ENCODE measurements at regions not wholly inside any gene's neighbourhood (a gene's known extent, or its start where the extent isn't known, plus 50 kb on each side); places are given as distances from the start of the nearest gene placed in this dataset.
A peak's percentile ranks its signal among the peaks of the same experiment; 100 is the strongest.

GRCh38 chr1:194155962-194156361 is 969.5 kb upstream of the B3GALT2 start:
- no peak for DNase-seq (ENCODE audit: low spot score in 2 of 2)
- in situ Hi-C loops (cut with MboI; ENCODE audit: low sequenced_read_pairs), result no loop called here
- no peaks in the 10 kb centered on the region for H3K4me1 ChIP-seq
- H3K27me3 ChIP-seq (ENCODE audit: low read depth), result no peaks in the 10 kb centered on the region
- no peaks in the 10 kb centered on the region; the same call in 1 of the 2 replicates for H3K9me3 ChIP-seq
- H3K4me3 ChIP-seq, result no peak overlapping the region
- H3K36me3 ChIP-seq (replicated peaks), result no peaks in the 10 kb centered on the region

GRCh38 chr1:194151056-194151455 is 964.6 kb upstream of the B3GALT2 start:
- H3K27me3 ChIP-seq (ENCODE audit: low read depth), result no peaks in the 10 kb centered on the region; the same call in 1 of the 2 replicates
- no peak for DNase-seq (ENCODE audit: low spot score in 2 of 2)
- H3K4me1 ChIP-seq, result no peaks in the 10 kb centered on the region
- no peaks in the 10 kb centered on the region for H3K9me3 ChIP-seq
- no peaks in the 10 kb centered on the region for H3K36me3 ChIP-seq (replicated peaks)
- in situ Hi-C loops (cut with MboI; ENCODE audit: low sequenced_read_pairs), result no loop called here
- H3K4me3 ChIP-seq, result no peak overlapping the region

- Histone ChIP-seq H3K9me3 (no peaks in the 10 kb centered on the region), H3K36me3 (replicated peaks) (no peaks in the 10 kb centered on the region), H3K27me3 (ENCODE audit: low read depth) (no peaks in the 10 kb centered on the region; the same call in 1 of the 2 replicates), H3K4me3 (no peak overlapping the region), H3K4me1 (no peaks in the 10 kb centered on the region)
- in situ Hi-C loops (cut with MboI; ENCODE audit: low sequenced_read_pairs), result no loop called here
- no peak for DNase-seq (ENCODE audit: low spot score in 2 of 2)
These were observed 963.8 kb upstream of the B3GALT2 start for GRCh38 chr1:194150242-194150641.

- Histone ChIP-seq H3K4me3 (no peak overlapping the region), H3K4me1 (no peaks in the 10 kb centered on the region), H3K27me3 (ENCODE audit: low read depth) (no peaks in the 10 kb centered on the region), H3K36me3 (replicated peaks) (no peaks in the 10 kb centered on the region), H3K9me3 (no peaks in the 10 kb centered on the region)
- in situ Hi-C loops (cut with MboI; ENCODE audit: low sequenced_read_pairs), result no loop called here
- no peak for DNase-seq (ENCODE audit: low spot score in 2 of 2)
These were observed 946.7 kb upstream of the B3GALT2 start for GRCh38 chr1:194133152-194133551.

GRCh38 chr1:194118086-194118485 is 931.7 kb upstream of the B3GALT2 start:
- no peak for DNase-seq (ENCODE audit: low spot score in 2 of 2)
- Histone ChIP-seq H3K36me3 (replicated peaks) (no peaks in the 10 kb centered on the region), H3K27me3 (ENCODE audit: low read depth) (no peaks in the 10 kb centered on the region), H3K4me3 (no peak overlapping the region), H3K4me1 (no peaks in the 10 kb centered on the region), H3K9me3 (no peaks in the 10 kb centered on the region)
- in situ Hi-C loops (cut with MboI; ENCODE audit: low sequenced_read_pairs), result no loop called here

GRCh38 chr1:194117582-194117981 is 931.2 kb upstream of the B3GALT2 start:
- Histone ChIP-seq H3K4me3 (no peak overlapping the region), H3K36me3 (replicated peaks) (no peaks in the 10 kb centered on the region), H3K9me3 (no peaks in the 10 kb centered on the region), H3K27me3 (ENCODE audit: low read depth) (no peaks in the 10 kb centered on the region), H3K4me1 (no peaks in the 10 kb centered on the region)
- peak in 1 of 2 experiments; percentile 51 for DNase-seq (ENCODE audit: low spot score in 2 of 2)
- in situ Hi-C loops (cut with MboI; ENCODE audit: low sequenced_read_pairs), result no loop called here

GRCh38 chr1:194114288-194114687 is 927.9 kb upstream of the B3GALT2 start:
- Histone ChIP-seq H3K4me3 (no peak overlapping the region), H3K9me3 (no peaks in the 10 kb centered on the region), H3K27me3 (ENCODE audit: low read depth) (no peaks in the 10 kb centered on the region), H3K4me1 (no peaks in the 10 kb centered on the region), H3K36me3 (replicated peaks) (no peaks in the 10 kb centered on the region)
- DNase-seq (ENCODE audit: low spot score in 2 of 2), result no peak
- in situ Hi-C loops (cut with MboI; ENCODE audit: low sequenced_read_pairs), result no loop called here

- Histone ChIP-seq H3K36me3 (replicated peaks) (no peaks in the 10 kb centered on the region), H3K9me3 (no peaks in the 10 kb centered on the region), H3K4me3 (no peak overlapping the region), H3K4me1 (no peaks in the 10 kb centered on the region), H3K27me3 (ENCODE audit: low read depth) (no peaks in the 10 kb centered on the region)
- DNase-seq (ENCODE audit: low spot score in 2 of 2), result no peak
- in situ Hi-C loops (cut with MboI; ENCODE audit: low sequenced_read_pairs), result no loop called here
These were observed 919.0 kb upstream of the B3GALT2 start for GRCh38 chr1:194105381-194105780.

GRCh38 chr1:194104247-194104844 is 917.9 kb upstream of the B3GALT2 start:
- Histone ChIP-seq H3K4me1 (no peaks in the 10 kb centered on the region), H3K9me3 (no peaks in the 10 kb centered on the region), H3K4me3 (no peak overlapping the region), H3K27me3 (ENCODE audit: low read depth) (no peaks in the 10 kb centered on the region), H3K36me3 (replicated peaks) (no peaks in the 10 kb centered on the region)
- in situ Hi-C loops (cut with MboI; ENCODE audit: low sequenced_read_pairs), result no loop called here
- no peak for DNase-seq (ENCODE audit: low spot score in 2 of 2)

- Histone ChIP-seq H3K4me3 (no peak overlapping the region), H3K4me1 (no peaks in the 10 kb centered on the region), H3K27me3 (ENCODE audit: low read depth) (no peaks in the 10 kb centered on the region), H3K9me3 (no peaks in the 10 kb centered on the region), H3K36me3 (replicated peaks) (no peaks in the 10 kb centered on the region)
- in situ Hi-C loops (cut with MboI; ENCODE audit: low sequenced_read_pairs), result no loop called here
- no peak for DNase-seq (ENCODE audit: low spot score in 2 of 2)
These were observed 917.3 kb upstream of the B3GALT2 start for GRCh38 chr1:194103516-194104246.

- Histone ChIP-seq H3K4me3 (no peak overlapping the region), H3K27me3 (ENCODE audit: low read depth) (no peaks in the 10 kb centered on the region), H3K4me1 (no peaks in the 10 kb centered on the region), H3K36me3 (replicated peaks) (no peaks in the 10 kb centered on the region), H3K9me3 (no peaks in the 10 kb centered on the region)
- in situ Hi-C loops (cut with MboI; ENCODE audit: low sequenced_read_pairs), result no loop called here
- DNase-seq (ENCODE audit: low spot score in 2 of 2), result no peak
These were observed 916.7 kb upstream of the B3GALT2 start for GRCh38 chr1:194103101-194103500.

- in situ Hi-C loops (cut with MboI; ENCODE audit: low sequenced_read_pairs), result no loop called here
- no peaks in the 10 kb centered on the region for H3K36me3 ChIP-seq (replicated peaks)
- no peak for DNase-seq (ENCODE audit: low spot score in 2 of 2)
These were observed 916.2 kb upstream of the B3GALT2 start for GRCh38 chr1:194102607-194103006.

GRCh38 chr1:194084755-194085154 is 898.3 kb upstream of the B3GALT2 start:
- in situ Hi-C loops (cut with MboI; ENCODE audit: low sequenced_read_pairs), result no loop called here
- Histone ChIP-seq H3K4me1 (no peaks in the 10 kb centered on the region; the same call in 1 of the 2 replicates), H3K27me3 (ENCODE audit: low read depth) (no peaks in the 10 kb centered on the region), H3K4me3 (no peak overlapping the region), H3K36me3 (replicated peaks) (no peaks in the 10 kb centered on the region), H3K9me3 (no peaks in the 10 kb centered on the region)
- no peak for DNase-seq (ENCODE audit: low spot score in 2 of 2)

More at GRCh38 chr1:194102607-194103006, 916.2 kb upstream of the B3GALT2 start:
- H3K9me3 ChIP-seq, result no peaks in the 10 kb centered on the region
- H3K4me3 ChIP-seq, result no peak overlapping the region
- no peaks in the 10 kb centered on the region for H3K27me3 ChIP-seq (ENCODE audit: low read depth)
- H3K4me1 ChIP-seq, result no peaks in the 10 kb centered on the region

GRCh38 chr1:194081444-194081843 is 895.0 kb upstream of the B3GALT2 start:
- Histone ChIP-seq H3K4me3 (no peak overlapping the region), H3K4me1 (no peaks in the 10 kb centered on the region; the same call in 1 of the 2 replicates), H3K36me3 (replicated peaks) (no peaks in the 10 kb centered on the region), H3K27me3 (ENCODE audit: low read depth) (no peaks in the 10 kb centered on the region), H3K9me3 (no peaks in the 10 kb centered on the region)
- no peak for DNase-seq (ENCODE audit: low spot score in 2 of 2)
- in situ Hi-C loops (cut with MboI; ENCODE audit: low sequenced_read_pairs), result no loop called here
